ENCODE measurements at regions not wholly inside any gene's neighbourhood (a gene's known extent, or its start where the extent isn't known, plus 50 kb on each side); places are given as distances from the start of the nearest gene placed in this dataset.

- no peak overlapping the region for H3K4me3 ChIP-seq
- ATAC-seq, result no peak
- H3K27me3 ChIP-seq, result no peaks in the 10 kb centered on the region
- no peaks in the 10 kb centered on the region for H3K9me3 ChIP-seq
- WGBS, 4 donors, result 71 to 80% (median 74%) methylated on average over 3 of the region's 3 CpGs
- peaks cover 0 to 23% (median 0%) of the 10 kb centered on the region in 12 donors for H3K4me1 ChIP-seq
- no peak for DNase-seq
- no peak for TF ChIP-seq CTCF (IDR thresholded peaks at IDR 0.05)
- no peak for TF ChIP-seq POLR2A (IDR thresholded peaks at IDR 0.05)
- H3K36me3 ChIP-seq, result no peaks in the 10 kb centered on the region
- H3K27ac ChIP-seq, result peak overlapping the region in 1 of 12 donors; percentile 67
- intact Hi-C loops (cut with DNase I), result no loop called here
These were observed 122.6 kb downstream of the TLR4 start for GRCh38 chr9:117826837-117827236.

- TF ChIP-seq CTCF (IDR thresholded peaks at IDR 0.05), result no peak
- no peak for TF ChIP-seq POLR2A (IDR thresholded peaks at IDR 0.05)
- H3K4me3 ChIP-seq, result no peak overlapping the region
- no peak for ATAC-seq
These were observed 123.3 kb downstream of the TLR4 start for GRCh38 chr9:117827456-117827855.

GRCh38 chr9:117828466-117828865 lies 124.3 kb downstream of the TLR4 start:
- Histone ChIP-seq H3K9me3 (no peaks in the 10 kb centered on the region), H3K4me3 (no peak overlapping the region), H3K27ac (no peak overlapping the region), H3K36me3 (no peaks in the 10 kb centered on the region), H3K27me3 (no peaks in the 10 kb centered on the region), H3K4me1 (peaks cover 0 to 23% (median 0%) of the 10 kb centered on the region in 12 donors)
- ATAC-seq, result no peak
- DNase-seq, result no peak
- intact Hi-C loops (cut with DNase I), result no loop called here
- TF ChIP-seq POLR2A (IDR thresholded peaks at IDR 0.05) (no peak), CTCF (IDR thresholded peaks at IDR 0.05) (no peak)

More at GRCh38 chr9:117827456-117827855, 123.3 kb downstream of the TLR4 start:
- H3K27ac ChIP-seq, result no peak overlapping the region
- intact Hi-C loops (cut with DNase I), result no loop called here
- no peaks in the 10 kb centered on the region for H3K9me3 ChIP-seq
- H3K4me1 ChIP-seq, result peaks cover 0 to 23% (median 0%) of the 10 kb centered on the region in 12 donors
- WGBS, 4 donors, result 69 to 81% (median 75%) methylated on average over 7 of the region's 7 CpGs
- DNase-seq, result no peak
- H3K36me3 ChIP-seq, result no peaks in the 10 kb centered on the region
- no peaks in the 10 kb centered on the region for H3K27me3 ChIP-seq

GRCh38 chr9:117835798-117836197 lies 131.6 kb downstream of the TLR4 start:
- Histone ChIP-seq H3K36me3 (no peaks in the 10 kb centered on the region), H3K9me3 (no peaks in the 10 kb centered on the region), H3K4me1 (no peaks in the 10 kb centered on the region), H3K27me3 (no peaks in the 10 kb centered on the region), H3K27ac (no peak overlapping the region), H3K4me3 (no peak overlapping the region)
- no peak for TF ChIP-seq CTCF (IDR thresholded peaks at IDR 0.05)
- TF ChIP-seq POLR2A (IDR thresholded peaks at IDR 0.05), result no peak
- DNase-seq (no peak), ATAC-seq (no peak)
- WGBS, 4 donors, result 83 to 95% (median 89%) methylated on average over 1 of the region's 1 CpG
- intact Hi-C loops (cut with DNase I), result loop anchor here in 1 of 10 donors (10.0 kb wide), 1 partner anchor 59 kb away; no protein-coding TSS in a partner anchor
